NCI-H1694 treated with DMSO at 0.1 percent for 48 hours (cell line): ENCODE measurements at regions not wholly inside any gene's neighbourhood (a gene's known extent, or its start where the extent isn't known, plus 50 kb on each side); places are given as distances from the start of the nearest gene placed in this dataset.
"Not testable (repeated sequence)": the region's sequence is repeated elsewhere in the genome, so short reads cannot be mapped to it uniquely, and the experiment has no call there.

Experiments used
- DNase-seq: peaks from one replicate; lab custom pipeline; 2025; lab: John Stamatoyannopoulos, UW

GRCh38 chr4:11839889-11840288 is 411.2 kb upstream of the HS3ST1 start:
- no peak for DNase-seq

GRCh38 chr4:11831739-11832138 is 403.0 kb upstream of the HS3ST1 start:
- DNase-seq = peak; percentile 37

- DNase-seq = no peak
These were observed 395.9 kb upstream of the HS3ST1 start for GRCh38 chr4:11824566-11824965.

GRCh38 chr4:11821772-11822430 is 393.2 kb upstream of the HS3ST1 start:
- DNase-seq = no peak

- DNase-seq = no peak
These were observed 388.4 kb upstream of the HS3ST1 start for GRCh38 chr4:11817088-11817487.

- DNase-seq = no peak
These were observed 386.1 kb upstream of the HS3ST1 start for GRCh38 chr4:11814758-11815157.

- DNase-seq = no peak
These were observed 385.3 kb upstream of the HS3ST1 start for GRCh38 chr4:11813951-11814446.

GRCh38 chr4:11811521-11811920 is 382.8 kb upstream of the HS3ST1 start:
- not testable (repeated sequence) for DNase-seq

GRCh38 chr4:11805842-11806241 is 377.1 kb upstream of the HS3ST1 start:
- DNase-seq = peak; percentile 49

GRCh38 chr4:11801466-11802446 is 373.1 kb upstream of the HS3ST1 start:
- DNase-seq = no peak

GRCh38 chr4:11799196-11799595 is 370.5 kb upstream of the HS3ST1 start:
- no peak for DNase-seq

- DNase-seq = no peak
These were observed 363.1 kb upstream of the HS3ST1 start for GRCh38 chr4:11791797-11792196.

GRCh38 chr4:11790230-11790629 is 361.5 kb upstream of the HS3ST1 start:
- DNase-seq = no peak

- DNase-seq = no peak
These were observed 354.9 kb upstream of the HS3ST1 start for GRCh38 chr4:11783588-11783987.

GRCh38 chr4:11782859-11783258 is 354.2 kb upstream of the HS3ST1 start:
- no peak for DNase-seq

- no peak for DNase-seq
These were observed 348.8 kb upstream of the HS3ST1 start for GRCh38 chr4:11777447-11777846.

- no peak for DNase-seq
These were observed 345.7 kb upstream of the HS3ST1 start for GRCh38 chr4:11774346-11774745.

GRCh38 chr4:11773798-11774197 is 345.1 kb upstream of the HS3ST1 start:
- no peak for DNase-seq

- DNase-seq = no peak
These were observed 340.7 kb upstream of the HS3ST1 start for GRCh38 chr4:11769434-11769833.

- no peak for DNase-seq
These were observed 339.7 kb upstream of the HS3ST1 start for GRCh38 chr4:11768251-11768972.

- DNase-seq = no peak
These were observed 337.3 kb upstream of the HS3ST1 start for GRCh38 chr4:11765849-11766453.
